Endothelial cell of umbilical vein (primary cell): ENCODE measurements at regions not wholly inside any gene's neighbourhood (a gene's known extent, or its start where the extent isn't known, plus 50 kb on each side); places are given as distances from the start of the nearest gene placed in this dataset.

ENCODE experiments used
- BruUV-seq: library from RNA; stranded (reverse); fragments of 400-500 nt; replicated peaks from 2 replicates; lab custom pipeline; 2021; lab: Mats Ljungman, UMichigan
- CTCF ChIA-PET: fragments of 300-600, 350-600 bp; sonication (Branson Sonifier 250); formaldehyde crosslinking; loops from one replicate; lab custom pipeline; 2021; ENCODE audit warnings: antibody characterized with exemption, inconsistent platforms; lab: Charles Lee
- POLR2A ChIA-PET: fragments of 300-600, 350-600 bp; sonication (Branson Sonifier 250); formaldehyde crosslinking; loops from one replicate; lab custom pipeline; 2021; ENCODE audit warnings: antibody characterized with exemption, inconsistent platforms; lab: Charles Lee
- DNase-seq: peaks from one replicate; pipeline ENCODE4 v3.0.0-alpha.2; 2011; ENCODE audit warnings: low read depth, low spot score
- FAIRE-seq: peaks from 2 replicates; lab custom pipeline; 2011; peaks lifted over from hg19 to GRCh38; lab: Jason Lieb, UNC
- H2AFZ ChIP-seq: 2 replicates; pipeline ENCODE4 v1.6.0; 2012; ENCODE audit warnings: low read depth, low read length, control low read depth, inconsistent platforms
- H3K27ac ChIP-seq: 2 replicates; pipeline ENCODE4 v1.5.1; 2011; ENCODE audit warnings: low read depth, mild to moderate bottlenecking, control low read depth, low read length, moderate library complexity; ENCODE audit not compliant: insufficient read depth
- H3K27me3 ChIP-seq, 2 experiments: 2 replicates each; pipeline versions ENCODE4 v1.6.0 to v1.6.1; 2011; ENCODE audit warnings: low read length in 2 of 2, mixed read lengths in 1 of 2; ENCODE audit not compliant: control insufficient read depth in 2 of 2, insufficient read depth in 2 of 2
- H3K36me3 ChIP-seq, 2 experiments: 2 replicates in 1 of 2; 3 replicates in 1 of 2; pipeline ENCODE4 v1.5.1; 2011; ENCODE audit warnings: low read length in 2 of 2, mild to moderate bottlenecking in 1 of 2, moderate library complexity in 1 of 2; ENCODE audit not compliant: control insufficient read depth in 2 of 2, insufficient read depth in 2 of 2; ENCODE audit errors: extremely low read depth in 1 of 2
- H3K4me1 ChIP-seq: 3 replicates; pipeline ENCODE4 v1.5.1; 2011; ENCODE audit warnings: mild to moderate bottlenecking, low read length; ENCODE audit not compliant: control insufficient read depth, insufficient read depth; ENCODE audit errors: extremely low read depth
- H3K4me2 ChIP-seq: 2 replicates; pipeline ENCODE4 v1.6.1; 2011; ENCODE audit warnings: low read length, control low read depth, mixed read lengths; ENCODE audit not compliant: insufficient read depth
- H3K4me3 ChIP-seq, 3 experiments: fragments of 200-600 bp in 1 of 3; sonication (generic), shearing (Covaris generic) in 1 of 3; replicated peaks in 1 of 3; 2 replicates each; pipeline ENCODE4 v1.5.1; 2011 to 2016; ENCODE audit warnings: control low read depth in 3 of 3, low read length in 3 of 3, mild to moderate bottlenecking in 2 of 3, inconsistent platforms in 1 of 3, low read depth in 1 of 3, moderate library complexity in 1 of 3; ENCODE audit not compliant: insufficient read depth in 1 of 3
- H3K79me2 ChIP-seq: 2 replicates; pipeline ENCODE4 v1.6.0; 2012; ENCODE audit warnings: low read length, inconsistent platforms; ENCODE audit not compliant: control insufficient read depth, insufficient read depth
- H3K9ac ChIP-seq: replicated peaks from 2 replicates; pipeline ENCODE3; 2011; ENCODE audit warnings: low read length, control low read depth; ENCODE audit not compliant: insufficient read depth; ENCODE audit errors: extremely low read depth
- H3K9me1 ChIP-seq: replicated peaks from 3 replicates; pipeline ENCODE4 v1.6.0; 2011; ENCODE audit warnings: mild to moderate bottlenecking, low read length; ENCODE audit not compliant: control insufficient read depth, insufficient read depth; ENCODE audit errors: extremely low read depth
- H3K9me3 ChIP-seq: replicated peaks from 2 replicates; pipeline ENCODE4 v1.5.1; 2012; ENCODE audit warnings: low read length, inconsistent platforms; ENCODE audit not compliant: control insufficient read depth, insufficient read depth
- H4K20me1 ChIP-seq: replicated peaks from 2 replicates; pipeline ENCODE3; 2011; ENCODE audit warnings: mild to moderate bottlenecking, low read length; ENCODE audit not compliant: control insufficient read depth, insufficient read depth; ENCODE audit errors: extremely low read depth
- FOS ChIP-seq: IDR thresholded peaks from 2 replicates; pipeline ENCODE4 v1.6.1; 2011; ENCODE audit warnings: mild to moderate bottlenecking, low read length, moderate library complexity, borderline replicate concordance; ENCODE audit not compliant: insufficient read depth
- JUN ChIP-seq: IDR thresholded peaks from 2 replicates; pipeline ENCODE4 v1.6.1; 2011; ENCODE audit warnings: borderline replicate concordance, low read depth; ENCODE audit not compliant: insufficient read length, insufficient read depth
- dilution Hi-C: fragments of 300-500 bp; cut with MboI; formaldehyde crosslinking; loops from one replicate; pipeline ENCODE4 v1.15.0; 2019; ENCODE audit warnings: low sequenced_read_pairs; ENCODE audit not compliant: extremely low pct_ligation_motif_present
- intact Hi-C: fragments of 100-400 bp; cut with micrococcal nuclease; formaldehyde crosslinking; loops from one replicate; pipeline ENCODE4 v1.10.0; 2022
- TF ChIP-seq, protein P1 (sequence below): IDR thresholded peaks from 2 replicates; pipeline ENCODE4 v1.6.1; 2011; ENCODE audit not compliant: insufficient read depth, insufficient read length

DNA sequence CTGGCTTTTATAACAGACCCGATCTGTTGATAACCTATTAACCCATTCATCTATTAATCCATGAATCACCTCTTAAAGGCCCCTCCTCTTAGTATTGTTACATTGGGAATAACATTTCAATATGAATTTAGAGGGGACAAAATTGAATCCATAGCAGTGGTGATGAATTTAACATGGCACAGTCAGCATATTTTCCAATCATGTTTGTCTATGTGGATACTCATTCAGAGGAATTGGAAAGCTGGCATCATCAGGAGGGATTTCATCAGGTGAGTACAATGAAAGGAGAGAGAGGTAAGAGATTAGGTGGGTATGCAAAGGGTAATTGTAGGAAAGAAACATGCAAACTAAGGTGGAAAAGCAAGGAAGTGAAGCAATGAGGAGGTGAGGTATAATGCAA is 59.6 kb upstream of the FOXN2 start:
- POLR2A ChIA-PET = no interaction called here

DNA sequence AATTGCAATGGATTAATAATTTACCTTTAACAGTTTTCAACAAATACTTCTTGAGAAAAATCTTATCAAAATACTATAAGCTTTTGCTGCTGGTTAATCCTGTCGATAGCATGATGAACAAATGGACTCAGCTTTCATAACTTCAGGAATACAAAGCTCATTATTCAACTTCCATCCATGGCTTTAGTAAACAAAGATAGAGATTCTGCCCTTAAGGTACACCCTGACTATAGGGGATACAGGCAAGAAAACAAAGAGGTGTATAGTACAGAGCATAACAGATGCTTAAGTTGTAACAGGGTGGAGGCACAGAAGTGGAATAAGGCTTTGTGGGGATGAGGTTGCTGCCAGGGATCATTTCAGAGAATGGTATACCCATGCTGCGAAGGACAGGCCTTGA is 57.0 kb upstream of the FOXN2 start:
- FAIRE-seq (no peak), DNase-seq (no peak)
- Histone ChIP-seq H3K79me2 (no peaks in the 10 kb centered on the region), H3K27me3 (peaks cover 0 to 4% of the 10 kb centered on the region in 2 experiments), H3K9me3 (no peaks in the 10 kb centered on the region), H3K4me3 (no peak overlapping the region), H3K9me1 (no peaks in the 10 kb centered on the region), H2AFZ (no peak overlapping the region), H3K4me2 (no peak overlapping the region), H3K27ac (no peak overlapping the region), H3K36me3 (no peaks in the 10 kb centered on the region), H3K4me1 (no peaks in the 10 kb centered on the region), H3K9ac (no peak overlapping the region), H4K20me1 (no peaks in the 10 kb centered on the region)
- dilution Hi-C loops = no loop called here
- ChIA-PET CTCF (interaction anchor here (0.9 to 1.3 kb wide), 2 partner anchors 17 to 27 kb away, joined by 3 read pairs; no protein-coding TSS in a partner anchor), POLR2A (no interaction called here)
- no peak for TF ChIP-seq FOS
- intact Hi-C loops = no loop called here
- BruUV-seq = no TSS peak

More for the DNA sequence above, 59.6 kb upstream of the FOXN2 start:
- Histone ChIP-seq H3K36me3 (no peaks in the 10 kb centered on the region), H3K79me2 (no peaks in the 10 kb centered on the region), H3K9me1 (no peaks in the 10 kb centered on the region), H3K27me3 (peaks cover 0 to 3% of the 10 kb centered on the region in 2 experiments), H3K9me3 (no peaks in the 10 kb centered on the region), H2AFZ (no peak overlapping the region), H3K9ac (no peak overlapping the region), H3K4me2 (no peak overlapping the region), H3K4me3 (no peak overlapping the region), H4K20me1 (no peaks in the 10 kb centered on the region), H3K4me1 (peaks cover 3% of the 10 kb centered on the region), H3K27ac (no peak overlapping the region)
- DNase-seq (no peak), FAIRE-seq (no peak)
- intact Hi-C loops (no loop called here), dilution Hi-C loops (no loop called here)
- no TSS peak for BruUV-seq
- TF ChIP-seq, protein P1, sequence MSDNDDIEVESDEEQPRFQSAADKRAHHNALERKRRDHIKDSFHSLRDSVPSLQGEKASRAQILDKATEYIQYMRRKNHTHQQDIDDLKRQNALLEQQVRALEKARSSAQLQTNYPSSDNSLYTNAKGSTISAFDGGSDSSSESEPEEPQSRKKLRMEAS = no peak
- no peak for TF ChIP-seq JUN
- CTCF ChIA-PET = no interaction called here
